ENCODE measurements at regions not wholly inside any gene's neighbourhood (a gene's known extent, or its start where the extent isn't known, plus 50 kb on each side); places are given as distances from the start of the nearest gene placed in this dataset.

- DNase-seq, result no peak
Measured at GRCh38 chr12:103196467-103196866, 239.0 kb downstream of the ASCL1 start.

- no peak for DNase-seq
Measured at GRCh38 chr12:103197725-103198388, 240.4 kb downstream of the ASCL1 start.

DNA sequence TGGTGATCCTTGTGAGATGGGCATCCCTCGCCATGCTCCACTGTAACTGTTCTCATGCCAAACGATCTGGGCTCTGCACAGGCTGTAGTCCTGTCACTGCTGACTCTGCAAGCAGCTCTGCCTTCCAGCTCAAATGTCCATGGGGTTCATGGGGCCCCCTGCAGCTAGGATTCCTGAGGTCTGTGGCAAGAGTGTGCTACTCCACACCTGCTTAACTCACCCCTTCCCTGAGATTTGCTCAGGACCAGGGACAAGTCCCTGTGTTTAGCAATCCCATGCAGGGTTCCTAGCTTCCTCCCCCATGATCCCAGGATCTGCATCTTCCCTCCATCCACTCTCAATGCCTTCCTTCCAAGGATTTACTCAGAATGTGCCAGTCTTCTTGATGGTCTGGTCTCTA, 241.0 kb downstream of the ASCL1 start:
- no peak for DNase-seq

DNA sequence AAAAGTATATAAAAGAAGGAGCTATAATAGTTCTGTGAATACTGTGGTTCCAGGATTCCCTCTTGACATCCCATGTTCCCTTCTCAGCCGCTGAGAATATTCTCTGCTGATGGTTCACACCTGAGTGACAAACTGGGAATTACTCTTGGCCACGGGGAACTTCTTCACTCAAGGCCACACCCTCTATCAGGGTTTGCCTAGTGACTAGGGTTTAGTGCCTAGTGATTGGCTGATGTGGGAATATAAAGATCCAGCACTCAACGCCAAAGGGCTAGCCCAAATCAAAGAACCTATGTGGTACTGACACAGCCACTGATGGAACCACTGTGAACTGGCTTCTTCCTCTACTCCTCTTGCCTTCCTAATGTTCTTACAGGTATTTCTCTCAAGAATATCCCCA, 248.4 kb downstream of the ASCL1 start:
- no peak for DNase-seq

GRCh38 chr12:103207936-103208335, 250.5 kb downstream of the ASCL1 start:
- no peak for DNase-seq

DNA sequence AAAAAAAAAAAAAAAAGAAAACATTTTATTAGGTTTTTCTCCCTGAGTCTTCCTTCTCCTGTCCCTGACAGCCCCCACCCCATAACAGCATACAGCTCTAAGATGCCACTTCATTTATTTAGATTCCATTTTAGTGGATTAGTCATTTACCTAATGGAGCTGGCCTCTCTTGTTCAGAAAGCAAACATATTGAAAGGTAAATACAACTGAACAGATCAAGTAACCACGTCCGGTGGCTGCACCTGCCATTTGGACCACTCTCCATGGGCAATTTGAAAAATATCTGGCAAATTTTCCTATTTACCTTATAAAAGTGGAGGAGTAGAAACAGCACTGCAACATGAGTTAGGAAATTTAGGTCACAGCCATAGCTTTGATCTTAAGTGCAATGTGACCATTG, 254.6 kb downstream of the C12orf42 start:
- no peak for DNase-seq

DNA sequence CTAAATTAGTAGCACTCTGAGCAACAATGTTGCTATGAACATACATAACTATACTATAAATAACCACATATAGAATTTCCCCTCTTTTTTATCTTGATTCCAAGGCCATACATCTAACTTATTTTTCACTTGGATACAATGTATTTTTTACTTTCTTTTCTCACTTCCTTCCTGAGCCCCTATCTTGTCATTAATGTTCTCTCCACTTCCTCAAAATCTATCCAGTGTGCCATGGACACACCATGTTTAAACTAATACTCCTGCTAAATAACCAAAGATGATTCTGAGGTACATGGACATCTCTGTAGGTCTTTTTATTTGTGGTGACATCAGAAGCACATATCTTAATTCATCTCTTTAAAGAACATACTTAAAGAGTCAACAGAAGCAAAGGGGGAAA, 251.2 kb downstream of the C12orf42 start:
- no peak for DNase-seq

DNA sequence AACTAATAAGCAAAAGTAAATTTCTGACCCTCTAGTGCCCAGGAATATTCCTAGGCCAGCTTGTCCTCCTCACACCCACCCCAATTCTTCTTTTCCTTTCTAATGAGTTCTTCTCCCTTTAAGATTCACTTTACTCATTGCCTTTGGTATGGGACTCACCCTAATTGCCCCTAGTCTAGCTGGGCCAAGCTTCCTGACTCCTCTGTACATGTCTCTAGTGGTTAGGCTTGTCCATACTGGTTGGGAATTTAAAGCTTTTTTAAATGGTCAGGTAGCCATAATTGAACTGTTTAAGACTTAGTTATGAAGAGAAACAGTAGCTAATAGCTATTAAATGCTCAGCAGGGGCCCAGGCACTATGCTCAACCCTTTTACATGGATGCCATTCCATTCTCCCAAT, 248.2 kb downstream of the C12orf42 start:
- no peak for DNase-seq

- DNase-seq, result no peak
Measured at GRCh38 chr12:103249607-103250006, 246.2 kb downstream of the C12orf42 start.

DNA sequence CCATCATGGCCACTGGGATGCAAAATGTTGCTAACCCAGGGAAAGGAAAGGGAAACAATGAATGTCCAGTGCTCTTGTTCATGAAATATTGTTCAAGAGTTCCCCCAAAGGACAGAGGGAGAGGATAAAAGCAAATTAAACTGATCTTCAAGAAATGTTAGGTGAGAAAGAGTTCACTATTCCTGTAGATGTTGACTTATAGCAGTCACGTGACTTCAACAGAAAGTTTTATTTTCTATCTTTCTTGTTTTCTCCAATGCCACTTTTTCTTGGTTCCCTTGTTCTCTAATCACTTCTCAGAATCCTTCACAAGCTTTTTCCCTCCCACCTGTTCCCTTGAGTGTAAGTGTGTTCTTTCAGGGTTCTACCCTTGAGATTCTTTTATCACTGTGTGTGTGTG, 245.3 kb downstream of the C12orf42 start:
- no peak for DNase-seq

Data from NCI-H526 (cell line).